GM23338 (cell line): ENCODE measurements at regions not wholly inside any gene's neighbourhood (a gene's known extent, or its start where the extent isn't known, plus 50 kb on each side); places are given as distances from the start of the nearest gene placed in this dataset.

Experiments used
- CREB1 ChIP-seq: fragments of 250-450 bp; sonication (Bioruptor Pico); IDR thresholded peaks from 2 replicates; pipeline ENCODE4 v1.5.0; 2020; ENCODE audit warnings: low read depth, mild to moderate bottlenecking, moderate library complexity
- EZH2 ChIP-seq: fragments of 200-600 bp; sonication (generic); IDR thresholded peaks from one replicate; pipeline ENCODE4 v1.8.0; 2017; ENCODE audit warnings: antibody characterized with exemption, mild to moderate bottlenecking, low read depth; ENCODE audit not compliant: unreplicated experiment
- JUNB ChIP-seq: IDR thresholded peaks from one replicate; pipeline ENCODE4 v1.6.1; 2016; ENCODE audit warnings: antibody characterized with exemption; ENCODE audit not compliant: unreplicated experiment
- NANOG ChIP-seq: IDR thresholded peaks from 2 replicates; pipeline ENCODE4 v1.6.1; 2016; ENCODE audit warnings: antibody characterized with exemption, borderline replicate concordance
- STAT1 ChIP-seq: IDR thresholded peaks from one replicate; pipeline ENCODE4 v1.6.1; 2016; ENCODE audit warnings: antibody characterized with exemption; ENCODE audit not compliant: unreplicated experiment
- ZNF331 ChIP-seq: fragments of 250-450 bp; sonication (Bioruptor Pico); IDR thresholded peaks from 2 replicates; pipeline ENCODE4 v1.5.0; 2020; ENCODE audit warnings: low read depth, mild to moderate bottlenecking, moderate library complexity
- TF ChIP-seq, protein P1 (sequence below): fragments of 250-450 bp; sonication (Bioruptor Pico); IDR thresholded peaks from 2 replicates; pipeline ENCODE4 v1.5.0; 2020; ENCODE audit warnings: mild to moderate bottlenecking, moderate library complexity
- TF ChIP-seq, protein P2 (sequence below), 2 experiments: fragments of 200-600 bp in 1 of 2; sonication (generic) in 1 of 2; conservative IDR thresholded peaks; 2 replicates each; pipeline versions ENCODE4 v1.5.1 to v1.6.1; 2016 to 2017; ENCODE audit warnings: antibody characterized with exemption in 2 of 2, low read depth in 2 of 2, mild to moderate bottlenecking in 2 of 2, moderate library complexity in 1 of 2

DNA sequence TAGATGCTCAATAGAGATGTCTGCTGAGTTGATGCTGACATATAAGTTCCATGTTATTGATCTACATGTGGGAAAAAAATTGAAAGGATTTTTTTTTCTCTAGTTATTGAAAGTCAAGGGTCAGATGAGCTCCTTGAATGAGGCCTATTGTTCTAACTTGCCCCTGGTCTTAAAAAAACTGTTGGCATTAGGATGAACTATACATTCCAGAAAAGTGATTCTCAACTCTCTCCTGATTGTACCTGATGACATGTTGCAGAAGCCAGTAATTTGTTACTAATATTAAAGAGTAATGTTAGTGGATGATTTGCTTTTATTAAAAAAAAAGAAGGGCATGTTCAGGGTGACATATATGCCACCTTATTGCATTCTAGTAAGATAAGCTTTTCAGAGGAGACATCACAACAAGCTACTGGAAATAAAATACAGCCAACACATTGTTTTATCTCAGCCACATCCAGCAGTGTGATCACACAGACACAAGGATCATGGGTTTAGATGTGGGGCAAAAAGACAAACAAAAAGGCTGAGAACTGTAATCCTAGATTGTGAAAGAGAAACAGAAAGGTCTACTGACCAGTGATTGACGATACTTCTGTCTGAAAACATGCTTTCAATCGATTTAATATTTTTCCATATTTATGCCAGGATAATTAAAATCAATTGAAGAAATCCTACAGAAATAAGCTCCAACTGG is 1314.1 kb upstream of the C9orf72 start (continued):
- TF ChIP-seq, protein P1, sequence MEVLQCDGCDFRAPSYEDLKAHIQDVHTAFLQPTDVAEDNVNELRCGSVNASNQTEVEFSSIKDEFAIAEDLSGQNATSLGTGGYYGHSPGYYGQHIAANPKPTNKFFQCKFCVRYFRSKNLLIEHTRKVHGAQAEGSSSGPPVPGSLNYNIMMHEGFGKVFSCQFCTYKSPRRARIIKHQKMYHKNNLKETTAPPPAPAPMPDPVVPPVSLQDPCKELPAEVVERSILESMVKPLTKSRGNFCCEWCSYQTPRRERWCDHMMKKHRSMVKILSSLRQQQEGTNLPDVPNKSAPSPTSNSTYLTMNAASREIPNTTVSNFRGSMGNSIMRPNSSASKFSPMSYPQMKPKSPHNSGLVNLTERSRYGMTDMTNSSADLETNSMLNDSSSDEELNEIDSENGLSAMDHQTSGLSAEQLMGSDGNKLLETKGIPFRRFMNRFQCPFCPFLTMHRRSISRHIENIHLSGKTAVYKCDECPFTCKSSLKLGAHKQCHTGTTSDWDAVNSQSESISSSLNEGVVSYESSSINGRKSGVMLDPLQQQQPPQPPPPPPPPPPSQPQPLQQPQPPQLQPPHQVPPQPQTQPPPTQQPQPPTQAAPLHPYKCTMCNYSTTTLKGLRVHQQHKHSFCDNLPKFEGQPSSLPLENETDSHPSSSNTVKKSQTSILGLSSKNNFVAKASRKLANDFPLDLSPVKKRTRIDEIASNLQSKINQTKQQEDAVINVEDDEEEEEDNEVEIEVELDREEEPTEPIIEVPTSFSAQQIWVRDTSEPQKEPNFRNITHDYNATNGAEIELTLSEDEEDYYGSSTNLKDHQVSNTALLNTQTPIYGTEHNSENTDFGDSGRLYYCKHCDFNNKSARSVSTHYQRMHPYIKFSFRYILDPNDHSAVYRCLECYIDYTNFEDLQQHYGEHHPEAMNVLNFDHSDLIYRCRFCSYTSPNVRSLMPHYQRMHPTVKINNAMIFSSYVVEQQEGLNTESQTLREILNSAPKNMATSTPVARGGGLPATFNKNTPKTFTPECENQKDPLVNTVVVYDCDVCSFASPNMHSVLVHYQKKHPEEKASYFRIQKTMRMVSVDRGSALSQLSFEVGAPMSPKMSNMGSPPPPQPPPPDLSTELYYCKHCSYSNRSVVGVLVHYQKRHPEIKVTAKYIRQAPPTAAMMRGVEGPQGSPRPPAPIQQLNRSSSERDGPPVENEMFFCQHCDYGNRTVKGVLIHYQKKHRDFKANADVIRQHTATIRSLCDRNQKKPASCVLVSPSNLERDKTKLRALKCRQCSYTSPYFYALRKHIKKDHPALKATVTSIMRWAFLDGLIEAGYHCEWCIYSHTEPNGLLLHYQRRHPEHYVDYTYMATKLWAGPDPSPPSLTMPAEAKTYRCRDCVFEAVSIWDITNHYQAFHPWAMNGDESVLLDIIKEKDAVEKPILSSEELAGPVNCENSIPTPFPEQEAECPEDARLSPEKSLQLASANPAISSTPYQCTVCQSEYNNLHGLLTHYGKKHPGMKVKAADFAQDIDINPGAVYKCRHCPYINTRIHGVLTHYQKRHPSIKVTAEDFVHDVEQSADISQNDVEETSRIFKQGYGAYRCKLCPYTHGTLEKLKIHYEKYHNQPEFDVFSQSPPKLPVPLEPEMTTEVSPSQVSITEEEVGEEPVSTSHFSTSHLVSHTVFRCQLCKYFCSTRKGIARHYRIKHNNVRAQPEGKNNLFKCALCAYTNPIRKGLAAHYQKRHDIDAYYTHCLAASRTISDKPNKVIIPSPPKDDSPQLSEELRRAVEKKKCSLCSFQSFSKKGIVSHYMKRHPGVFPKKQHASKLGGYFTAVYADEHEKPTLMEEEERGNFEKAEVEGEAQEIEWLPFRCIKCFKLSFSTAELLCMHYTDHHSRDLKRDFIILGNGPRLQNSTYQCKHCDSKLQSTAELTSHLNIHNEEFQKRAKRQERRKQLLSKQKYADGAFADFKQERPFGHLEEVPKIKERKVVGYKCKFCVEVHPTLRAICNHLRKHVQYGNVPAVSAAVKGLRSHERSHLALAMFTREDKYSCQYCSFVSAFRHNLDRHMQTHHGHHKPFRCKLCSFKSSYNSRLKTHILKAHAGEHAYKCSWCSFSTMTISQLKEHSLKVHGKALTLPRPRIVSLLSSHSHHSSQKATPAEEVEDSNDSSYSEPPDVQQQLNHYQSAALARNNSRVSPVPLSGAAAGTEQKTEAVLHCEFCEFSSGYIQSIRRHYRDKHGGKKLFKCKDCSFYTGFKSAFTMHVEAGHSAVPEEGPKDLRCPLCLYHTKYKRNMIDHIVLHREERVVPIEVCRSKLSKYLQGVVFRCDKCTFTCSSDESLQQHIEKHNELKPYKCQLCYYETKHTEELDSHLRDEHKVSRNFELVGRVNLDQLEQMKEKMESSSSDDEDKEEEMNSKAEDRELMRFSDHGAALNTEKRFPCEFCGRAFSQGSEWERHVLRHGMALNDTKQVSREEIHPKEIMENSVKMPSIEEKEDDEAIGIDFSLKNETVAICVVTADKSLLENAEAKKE (CRISPR knock-in tag) = no peak
- TF ChIP-seq EZH2 (no peak), ZNF331 (CRISPR knock-in tag) (no peak), JUNB (no peak), NANOG (no peak), CREB1 (CRISPR knock-in tag) (no peak), STAT1 (no peak)
- TF ChIP-seq, protein P2, sequence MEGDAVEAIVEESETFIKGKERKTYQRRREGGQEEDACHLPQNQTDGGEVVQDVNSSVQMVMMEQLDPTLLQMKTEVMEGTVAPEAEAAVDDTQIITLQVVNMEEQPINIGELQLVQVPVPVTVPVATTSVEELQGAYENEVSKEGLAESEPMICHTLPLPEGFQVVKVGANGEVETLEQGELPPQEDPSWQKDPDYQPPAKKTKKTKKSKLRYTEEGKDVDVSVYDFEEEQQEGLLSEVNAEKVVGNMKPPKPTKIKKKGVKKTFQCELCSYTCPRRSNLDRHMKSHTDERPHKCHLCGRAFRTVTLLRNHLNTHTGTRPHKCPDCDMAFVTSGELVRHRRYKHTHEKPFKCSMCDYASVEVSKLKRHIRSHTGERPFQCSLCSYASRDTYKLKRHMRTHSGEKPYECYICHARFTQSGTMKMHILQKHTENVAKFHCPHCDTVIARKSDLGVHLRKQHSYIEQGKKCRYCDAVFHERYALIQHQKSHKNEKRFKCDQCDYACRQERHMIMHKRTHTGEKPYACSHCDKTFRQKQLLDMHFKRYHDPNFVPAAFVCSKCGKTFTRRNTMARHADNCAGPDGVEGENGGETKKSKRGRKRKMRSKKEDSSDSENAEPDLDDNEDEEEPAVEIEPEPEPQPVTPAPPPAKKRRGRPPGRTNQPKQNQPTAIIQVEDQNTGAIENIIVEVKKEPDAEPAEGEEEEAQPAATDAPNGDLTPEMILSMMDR (conservative IDR thresholded peaks at IDR 0.05; ENCODE audit: low read depth in 2 of 2) = no peak
